ENCODE measurements at regions not wholly inside any gene's neighbourhood (a gene's known extent, or its start where the extent isn't known, plus 50 kb on each side); places are given as distances from the start of the nearest gene placed in this dataset.

DNA sequence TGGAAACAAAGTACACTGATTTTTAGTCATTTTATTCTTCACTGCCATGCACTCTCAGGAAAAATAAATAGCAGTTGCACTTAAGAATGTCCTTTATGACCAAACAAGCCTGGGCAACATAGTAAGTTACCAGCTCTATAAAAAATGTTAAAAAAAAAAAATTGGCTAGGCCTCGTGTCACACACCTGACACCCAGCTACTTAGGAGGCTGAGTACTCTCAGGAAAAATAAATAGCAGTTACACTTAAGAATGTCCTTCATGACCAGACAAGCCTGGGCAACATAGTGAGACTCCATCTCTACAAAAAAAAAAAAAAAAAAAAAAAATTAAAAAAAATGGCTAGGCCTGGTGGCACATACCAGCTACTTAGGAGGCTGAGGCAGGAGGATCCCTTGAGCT lies 304.6 kb downstream of the SLCO4C1 start:
- TF ChIP-seq, protein P1, sequence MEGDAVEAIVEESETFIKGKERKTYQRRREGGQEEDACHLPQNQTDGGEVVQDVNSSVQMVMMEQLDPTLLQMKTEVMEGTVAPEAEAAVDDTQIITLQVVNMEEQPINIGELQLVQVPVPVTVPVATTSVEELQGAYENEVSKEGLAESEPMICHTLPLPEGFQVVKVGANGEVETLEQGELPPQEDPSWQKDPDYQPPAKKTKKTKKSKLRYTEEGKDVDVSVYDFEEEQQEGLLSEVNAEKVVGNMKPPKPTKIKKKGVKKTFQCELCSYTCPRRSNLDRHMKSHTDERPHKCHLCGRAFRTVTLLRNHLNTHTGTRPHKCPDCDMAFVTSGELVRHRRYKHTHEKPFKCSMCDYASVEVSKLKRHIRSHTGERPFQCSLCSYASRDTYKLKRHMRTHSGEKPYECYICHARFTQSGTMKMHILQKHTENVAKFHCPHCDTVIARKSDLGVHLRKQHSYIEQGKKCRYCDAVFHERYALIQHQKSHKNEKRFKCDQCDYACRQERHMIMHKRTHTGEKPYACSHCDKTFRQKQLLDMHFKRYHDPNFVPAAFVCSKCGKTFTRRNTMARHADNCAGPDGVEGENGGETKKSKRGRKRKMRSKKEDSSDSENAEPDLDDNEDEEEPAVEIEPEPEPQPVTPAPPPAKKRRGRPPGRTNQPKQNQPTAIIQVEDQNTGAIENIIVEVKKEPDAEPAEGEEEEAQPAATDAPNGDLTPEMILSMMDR (IDR thresholded peaks at IDR 0.05; ENCODE audit: low read depth, low read length, missing input control), result no peak
- no peak for TF ChIP-seq TAF1 (conservative IDR thresholded peaks at IDR 0.05)
- no peak for TF ChIP-seq JUND (IDR thresholded peaks at IDR 0.05)
- no peak for TF ChIP-seq RAD21 (IDR thresholded peaks at IDR 0.05)
- no peak for TF ChIP-seq YY1 (IDR thresholded peaks at IDR 0.05)
- TF ChIP-seq ZBTB33 (IDR thresholded peaks at IDR 0.05), result no peak
- no peak for TF ChIP-seq FOXA1 (IDR thresholded peaks at IDR 0.05)
- TF ChIP-seq REST (IDR thresholded peaks at IDR 0.05), result no peak
- no peak for TF ChIP-seq EGR1 (IDR thresholded peaks at IDR 0.05; ENCODE audit: low read depth in 2 of 2)
- TF ChIP-seq SP1 (IDR thresholded peaks at IDR 0.05), result no peak
- TF ChIP-seq FOXA2 (IDR thresholded peaks at IDR 0.05), result no peak
- no peak for TF ChIP-seq GABPA (IDR thresholded peaks at IDR 0.05 in 1 of 2, conservative IDR thresholded peaks at IDR 0.05 in 1 of 2)
- no peak for TF ChIP-seq ATF3 (IDR thresholded peaks at IDR 0.05)
- no peak for TF ChIP-seq NR2F2 (IDR thresholded peaks at IDR 0.05)

Measured in liver (tissue), 3 donors.